Osteocyte (in vitro differentiated cells): ENCODE measurements at regions not wholly inside any gene's neighbourhood (a gene's known extent, or its start where the extent isn't known, plus 50 kb on each side); places are given as distances from the start of the nearest gene placed in this dataset.

ENCODE experiments used
- DNase-seq: peaks from one replicate; pipeline ENCODE4 v3.0.0; 2021; ENCODE audit warnings: mixed read lengths; ENCODE audit not compliant: unreplicated experiment; ENCODE audit errors: extremely low spot score
- H3K27ac Mint-ChIP-seq: one replicate; pipeline ENCODE4 v1.8.0; 2021; ENCODE audit warnings: mild to moderate bottlenecking, mixed read lengths; ENCODE audit not compliant: unreplicated experiment
- H3K27me3 Mint-ChIP-seq: one replicate; pipeline ENCODE4 v1.8.0; 2021; ENCODE audit warnings: mixed read lengths; ENCODE audit not compliant: unreplicated experiment
- H3K36me3 Mint-ChIP-seq: one replicate; pipeline ENCODE4 v1.8.0; 2021; ENCODE audit warnings: mixed read lengths; ENCODE audit not compliant: unreplicated experiment
- H3K4me1 Mint-ChIP-seq: one replicate; pipeline ENCODE4 v1.8.0; 2021; ENCODE audit warnings: mixed read lengths; ENCODE audit not compliant: unreplicated experiment
- H3K4me3 Mint-ChIP-seq: one replicate; pipeline ENCODE4 v1.8.0; 2021; ENCODE audit warnings: mild to moderate bottlenecking, moderate library complexity, mixed read lengths; ENCODE audit not compliant: unreplicated experiment
- H3K9me3 Mint-ChIP-seq: one replicate; pipeline ENCODE4 v1.8.0; 2021; ENCODE audit warnings: mixed read lengths; ENCODE audit not compliant: unreplicated experiment
- CTCF ChIP-seq: fragments of 200-600 bp; sonication (generic); IDR thresholded peaks from 2 replicates; pipeline ENCODE4 v1.5.0; 2021; ENCODE audit warnings: antibody characterized with exemption, mild to moderate bottlenecking, moderate library complexity

- H3K27ac Mint-ChIP-seq, result peak overlapping the region; percentile 70
- no peak for DNase-seq
- peaks cover 32% of the 10 kb centered on the region for H3K4me1 Mint-ChIP-seq
- no peak for TF ChIP-seq CTCF
- H3K36me3 Mint-ChIP-seq, result no peaks in the 10 kb centered on the region
- H3K9me3 Mint-ChIP-seq, result no peaks in the 10 kb centered on the region
- H3K4me3 Mint-ChIP-seq, result no peak overlapping the region
- H3K27me3 Mint-ChIP-seq, result no peaks in the 10 kb centered on the region
These were observed 315.6 kb upstream of the ATP2B1 start for GRCh38 chr12:90024262-90024661.

GRCh38 chr12:90023207-90023900 is 314.7 kb upstream of the ATP2B1 start:
- Mint-ChIP-seq H3K4me3 (no peak overlapping the region), H3K27ac (no peak overlapping the region), H3K36me3 (no peaks in the 10 kb centered on the region), H3K4me1 (peaks cover 23% of the 10 kb centered on the region), H3K9me3 (no peaks in the 10 kb centered on the region), H3K27me3 (no peaks in the 10 kb centered on the region)
- no peak for TF ChIP-seq CTCF
- no peak for DNase-seq

GRCh38 chr12:90021795-90022440 is 313.3 kb upstream of the ATP2B1 start:
- no peaks in the 10 kb centered on the region for H3K36me3 Mint-ChIP-seq
- TF ChIP-seq CTCF, result no peak
- no peaks in the 10 kb centered on the region for H3K9me3 Mint-ChIP-seq
- no peak overlapping the region for H3K4me3 Mint-ChIP-seq
- peaks cover 29% of the 10 kb centered on the region for H3K4me1 Mint-ChIP-seq
- no peak overlapping the region for H3K27ac Mint-ChIP-seq
- DNase-seq, result no peak
- H3K27me3 Mint-ChIP-seq, result no peaks in the 10 kb centered on the region

- no peaks in the 10 kb centered on the region for H3K36me3 Mint-ChIP-seq
- no peaks in the 10 kb centered on the region for H3K9me3 Mint-ChIP-seq
- H3K27ac Mint-ChIP-seq, result no peak overlapping the region
- DNase-seq, result no peak
- H3K4me3 Mint-ChIP-seq, result no peak overlapping the region
- TF ChIP-seq CTCF, result no peak
- H3K4me1 Mint-ChIP-seq, result peaks cover 30% of the 10 kb centered on the region
- no peaks in the 10 kb centered on the region for H3K27me3 Mint-ChIP-seq
These were observed 312.2 kb upstream of the ATP2B1 start for GRCh38 chr12:90020881-90021280.

GRCh38 chr12:90020436-90020835 is 311.8 kb upstream of the ATP2B1 start:
- TF ChIP-seq CTCF, result no peak
- H3K4me3 Mint-ChIP-seq, result no peak overlapping the region
- DNase-seq, result no peak

More at GRCh38 chr12:90020436-90020835, 311.8 kb upstream of the ATP2B1 start:
- peaks cover 30% of the 10 kb centered on the region for H3K4me1 Mint-ChIP-seq
- H3K27ac Mint-ChIP-seq, result no peak overlapping the region
- no peaks in the 10 kb centered on the region for H3K9me3 Mint-ChIP-seq
- H3K36me3 Mint-ChIP-seq, result no peaks in the 10 kb centered on the region
- H3K27me3 Mint-ChIP-seq, result no peaks in the 10 kb centered on the region
